PFSK-1 (cell line): ENCODE measurements at regions not wholly inside any gene's neighbourhood (a gene's known extent, or its start where the extent isn't known, plus 50 kb on each side); places are given as distances from the start of the nearest gene placed in this dataset.

ENCODE experiments used
- POLR2AphosphoS5 ChIP-seq: IDR thresholded peaks from 2 replicates; pipeline ENCODE4 v1.6.1; 2012; ENCODE audit warnings: low read depth, mild to moderate bottlenecking, control low read depth, low read length, moderate library complexity
- TF ChIP-seq, protein P1 (sequence below), 2 experiments: IDR thresholded peaks; 2 replicates each; pipeline versions ENCODE4 v1.6.1 to v1.8.0; 2011 to 2012; ENCODE audit warnings: low read depth in 2 of 2, low read length in 2 of 2, control low read depth in 1 of 2, inconsistent platforms in 1 of 2, mild to moderate bottlenecking in 1 of 2, moderate library complexity in 1 of 2; ENCODE audit not compliant: insufficient read depth in 1 of 2

DNA sequence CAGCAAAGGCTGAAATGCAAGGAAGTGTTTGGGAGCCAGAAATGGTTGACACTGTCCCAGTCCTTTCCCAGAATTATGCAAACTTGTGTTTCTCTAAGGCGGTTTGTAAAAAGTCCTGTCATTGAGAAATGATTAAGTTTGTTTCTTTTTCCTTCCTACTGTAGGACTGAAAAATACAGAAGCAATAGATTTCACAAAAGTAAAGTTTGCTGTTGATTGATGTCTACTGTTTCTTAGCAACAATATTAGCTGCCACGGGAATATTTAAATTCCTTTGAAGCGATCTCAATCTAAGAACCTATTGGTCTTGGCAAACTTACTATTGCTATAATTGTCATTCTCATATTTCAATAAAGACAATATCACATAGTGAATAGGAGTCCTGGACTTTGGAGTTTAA, 100.7 kb upstream of the IL12A start:
- no peak for TF ChIP-seq POLR2AphosphoS5
- TF ChIP-seq, protein P1, sequence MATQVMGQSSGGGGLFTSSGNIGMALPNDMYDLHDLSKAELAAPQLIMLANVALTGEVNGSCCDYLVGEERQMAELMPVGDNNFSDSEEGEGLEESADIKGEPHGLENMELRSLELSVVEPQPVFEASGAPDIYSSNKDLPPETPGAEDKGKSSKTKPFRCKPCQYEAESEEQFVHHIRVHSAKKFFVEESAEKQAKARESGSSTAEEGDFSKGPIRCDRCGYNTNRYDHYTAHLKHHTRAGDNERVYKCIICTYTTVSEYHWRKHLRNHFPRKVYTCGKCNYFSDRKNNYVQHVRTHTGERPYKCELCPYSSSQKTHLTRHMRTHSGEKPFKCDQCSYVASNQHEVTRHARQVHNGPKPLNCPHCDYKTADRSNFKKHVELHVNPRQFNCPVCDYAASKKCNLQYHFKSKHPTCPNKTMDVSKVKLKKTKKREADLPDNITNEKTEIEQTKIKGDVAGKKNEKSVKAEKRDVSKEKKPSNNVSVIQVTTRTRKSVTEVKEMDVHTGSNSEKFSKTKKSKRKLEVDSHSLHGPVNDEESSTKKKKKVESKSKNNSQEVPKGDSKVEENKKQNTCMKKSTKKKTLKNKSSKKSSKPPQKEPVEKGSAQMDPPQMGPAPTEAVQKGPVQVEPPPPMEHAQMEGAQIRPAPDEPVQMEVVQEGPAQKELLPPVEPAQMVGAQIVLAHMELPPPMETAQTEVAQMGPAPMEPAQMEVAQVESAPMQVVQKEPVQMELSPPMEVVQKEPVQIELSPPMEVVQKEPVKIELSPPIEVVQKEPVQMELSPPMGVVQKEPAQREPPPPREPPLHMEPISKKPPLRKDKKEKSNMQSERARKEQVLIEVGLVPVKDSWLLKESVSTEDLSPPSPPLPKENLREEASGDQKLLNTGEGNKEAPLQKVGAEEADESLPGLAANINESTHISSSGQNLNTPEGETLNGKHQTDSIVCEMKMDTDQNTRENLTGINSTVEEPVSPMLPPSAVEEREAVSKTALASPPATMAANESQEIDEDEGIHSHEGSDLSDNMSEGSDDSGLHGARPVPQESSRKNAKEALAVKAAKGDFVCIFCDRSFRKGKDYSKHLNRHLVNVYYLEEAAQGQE (IDR thresholded peaks at IDR 0.05; ENCODE audit: insufficient read depth in 1 of 2, low read depth in 2 of 2, low read length in 2 of 2): no peak
